ENCODE measurements at regions not wholly inside any gene's neighbourhood (a gene's known extent, or its start where the extent isn't known, plus 50 kb on each side); places are given as distances from the start of the nearest gene placed in this dataset.

GRCh38 chrX:5718651-5719050 lies 510.0 kb downstream of the NLGN4X start:
- TF ChIP-seq LEF1 (IDR thresholded peaks at IDR 0.05; ENCODE audit: borderline replicate concordance) (no peak), BHLHE40 (IDR thresholded peaks at IDR 0.05; ENCODE audit: borderline replicate concordance) (no peak), NFRKB (IDR thresholded peaks at IDR 0.05) (no peak), CTBP1 (IDR thresholded peaks at IDR 0.05; ENCODE audit: borderline replicate concordance) (no peak)
- ChIA-PET POLR2A (no interaction called here), CTCF (no interaction called here)
- DNase-seq (ENCODE audit: extremely low spot score), result no peak

GRCh38 chrX:5716666-5717065 lies 512.0 kb downstream of the NLGN4X start:
- CTCF ChIA-PET, result no interaction called here
- no peak for TF ChIP-seq HDGF (IDR thresholded peaks at IDR 0.05; ENCODE audit: borderline replicate concordance)
- no peak for TF ChIP-seq LEF1 (IDR thresholded peaks at IDR 0.05; ENCODE audit: borderline replicate concordance)
- TF ChIP-seq PKNOX1 (IDR thresholded peaks at IDR 0.05), result no peak
- no peak for TF ChIP-seq CTBP1 (IDR thresholded peaks at IDR 0.05; ENCODE audit: borderline replicate concordance)
- TF ChIP-seq L3MBTL2 (conservative IDR thresholded peaks at IDR 0.05), result no peak
- no peak for TF ChIP-seq ZNF384 (IDR thresholded peaks at IDR 0.05)
- no peak for TF ChIP-seq NFRKB (IDR thresholded peaks at IDR 0.05)
- TF ChIP-seq TARDBP (IDR thresholded peaks at IDR 0.05), result no peak
- TF ChIP-seq FOXA1 (IDR thresholded peaks at IDR 0.05), result no peak
- no peak for TF ChIP-seq SP1 (IDR thresholded peaks at IDR 0.05)
- TF ChIP-seq FOXM1 (IDR thresholded peaks at IDR 0.05; ENCODE audit: borderline replicate concordance), result no peak
- TF ChIP-seq ELF4 (IDR thresholded peaks at IDR 0.05), result no peak
- POLR2A ChIA-PET, result no interaction called here
- no peak for DNase-seq (ENCODE audit: extremely low spot score)

GRCh38 chrX:5708251-5708650 lies 520.4 kb downstream of the NLGN4X start:
- no peak for TF ChIP-seq FOXK2 (IDR thresholded peaks at IDR 0.05)
- TF ChIP-seq FOXM1 (IDR thresholded peaks at IDR 0.05; ENCODE audit: borderline replicate concordance), result no peak
- no peak for TF ChIP-seq TARDBP (IDR thresholded peaks at IDR 0.05)
- POLR2A ChIA-PET, result no interaction called here
- CTCF ChIA-PET, result no interaction called here
- DNase-seq (ENCODE audit: extremely low spot score), result no peak

GRCh38 chrX:5702890-5703289 lies 525.8 kb downstream of the NLGN4X start:
- CTCF ChIA-PET, result no interaction called here
- TF ChIP-seq FOXK2 (IDR thresholded peaks at IDR 0.05), result no peak
- TF ChIP-seq ARNT (IDR thresholded peaks at IDR 0.05), result no peak
- no peak for TF ChIP-seq CTBP1 (IDR thresholded peaks at IDR 0.05; ENCODE audit: borderline replicate concordance)
- TF ChIP-seq TARDBP (IDR thresholded peaks at IDR 0.05), result no peak
- no peak for TF ChIP-seq SP1 (IDR thresholded peaks at IDR 0.05)

GRCh38 chrX:5695971-5696370 lies 532.7 kb downstream of the NLGN4X start:
- TF ChIP-seq HDGF (IDR thresholded peaks at IDR 0.05; ENCODE audit: borderline replicate concordance), result no peak
- TF ChIP-seq SUZ12 (IDR thresholded peaks at IDR 0.05), result no peak
- no peak for TF ChIP-seq NFRKB (IDR thresholded peaks at IDR 0.05)
- CTCF ChIA-PET, result no interaction called here
- DNase-seq (ENCODE audit: extremely low spot score), result no peak
- POLR2A ChIA-PET, result no interaction called here

More at GRCh38 chrX:5702890-5703289, 525.8 kb downstream of the NLGN4X start:
- POLR2A ChIA-PET, result no interaction called here
- no peak for DNase-seq (ENCODE audit: extremely low spot score)

GRCh38 chrX:5683996-5684395 lies 544.7 kb downstream of the NLGN4X start:
- no peak for DNase-seq (ENCODE audit: extremely low spot score)
- CTCF ChIA-PET, result no interaction called here
- TF ChIP-seq ZNF384 (IDR thresholded peaks at IDR 0.05), result no peak
- no peak for TF ChIP-seq SUZ12 (IDR thresholded peaks at IDR 0.05)
- TF ChIP-seq CTBP1 (IDR thresholded peaks at IDR 0.05; ENCODE audit: borderline replicate concordance), result no peak
- TF ChIP-seq ELF4 (IDR thresholded peaks at IDR 0.05), result no peak
- no peak for TF ChIP-seq LEF1 (IDR thresholded peaks at IDR 0.05; ENCODE audit: borderline replicate concordance)
- TF ChIP-seq BHLHE40 (IDR thresholded peaks at IDR 0.05; ENCODE audit: borderline replicate concordance), result no peak
- no peak for TF ChIP-seq TARDBP (IDR thresholded peaks at IDR 0.05)
- TF ChIP-seq L3MBTL2 (conservative IDR thresholded peaks at IDR 0.05), result no peak
- TF ChIP-seq NFRKB (IDR thresholded peaks at IDR 0.05), result no peak
- TF ChIP-seq PKNOX1 (IDR thresholded peaks at IDR 0.05), result no peak
- no peak for TF ChIP-seq FOXA1 (IDR thresholded peaks at IDR 0.05)
- TF ChIP-seq HDGF (IDR thresholded peaks at IDR 0.05; ENCODE audit: borderline replicate concordance), result no peak
- TF ChIP-seq SP1 (IDR thresholded peaks at IDR 0.05), result no peak
- TF ChIP-seq FOXM1 (IDR thresholded peaks at IDR 0.05; ENCODE audit: borderline replicate concordance), result no peak
- TF ChIP-seq ARNT (IDR thresholded peaks at IDR 0.05), result no peak
- no peak for TF ChIP-seq FOXK2 (IDR thresholded peaks at IDR 0.05)
- POLR2A ChIA-PET, result no interaction called here

GRCh38 chrX:5681159-5681558 lies 547.5 kb downstream of the NLGN4X start:
- ChIA-PET CTCF (no interaction called here), POLR2A (no interaction called here)
- peak; percentile 12 for DNase-seq (ENCODE audit: extremely low spot score)
- TF ChIP-seq SP1 (IDR thresholded peaks at IDR 0.05) (no peak), ELF4 (IDR thresholded peaks at IDR 0.05) (no peak), ZNF384 (IDR thresholded peaks at IDR 0.05) (no peak), PKNOX1 (IDR thresholded peaks at IDR 0.05) (no peak), FOXK2 (IDR thresholded peaks at IDR 0.05) (no peak), HDGF (IDR thresholded peaks at IDR 0.05; ENCODE audit: borderline replicate concordance) (no peak), NFRKB (IDR thresholded peaks at IDR 0.05) (no peak), FOXA1 (IDR thresholded peaks at IDR 0.05) (no peak), BHLHE40 (IDR thresholded peaks at IDR 0.05; ENCODE audit: borderline replicate concordance) (no peak), SUZ12 (IDR thresholded peaks at IDR 0.05) (no peak), ARNT (IDR thresholded peaks at IDR 0.05) (no peak), LEF1 (IDR thresholded peaks at IDR 0.05; ENCODE audit: borderline replicate concordance) (no peak), CTBP1 (IDR thresholded peaks at IDR 0.05; ENCODE audit: borderline replicate concordance) (no peak), FOXM1 (IDR thresholded peaks at IDR 0.05; ENCODE audit: borderline replicate concordance) (no peak), L3MBTL2 (conservative IDR thresholded peaks at IDR 0.05) (no peak), TARDBP (IDR thresholded peaks at IDR 0.05) (no peak)
